Gastroesophageal sphincter (tissue), 4 donors: ENCODE measurements at regions not wholly inside any gene's neighbourhood (a gene's known extent, or its start where the extent isn't known, plus 50 kb on each side); places are given as distances from the start of the nearest gene placed in this dataset.

Experiments used
- ATAC-seq: fragments of 150-250 bp; one replicate; pipeline ENCODE4 v1.9.1; 2016; ENCODE audit warnings: mild to moderate bottlenecking, moderate library complexity
- H3K27ac ChIP-seq, 4 donors: fragments of 200-600 bp; sonication (generic) in 3 of 4; 1 replicate in 3 of 4; 2 replicates in 1 of 4; pipeline ENCODE4 v1.5.1; 2016 to 2019
- H3K27me3 ChIP-seq: fragments of 200-600 bp; sonication (generic); one replicate; pipeline ENCODE4 v1.5.1; 2019
- H3K36me3 ChIP-seq, 2 donors: fragments of 200-600 bp; sonication (generic); one replicate each; pipeline ENCODE4 v1.5.1; 2019; ENCODE audit warnings: control low read depth in 1 of 2
- H3K4me1 ChIP-seq, 3 donors: fragments of 200-600 bp; sonication (generic); 1 replicate in 2 of 3; 2 replicates in 1 of 3; pipeline ENCODE4 v1.5.1; 2016 to 2019; ENCODE audit warnings: control low read depth in 2 of 3
- H3K4me3 ChIP-seq, 2 donors: fragments of 200-600 bp; sonication (generic); one replicate each; pipeline ENCODE4 v1.5.1; 2019; ENCODE audit warnings: mild to moderate bottlenecking in 1 of 2, moderate library complexity in 1 of 2
- H3K9me3 ChIP-seq, 3 donors: fragments of 200-600 bp; sonication (generic); one replicate each; pipeline ENCODE4 v1.5.1; 2017 to 2019; ENCODE audit warnings: control low read depth in 2 of 3
- EP300 ChIP-seq: sonication (generic); formaldehyde crosslinking; IDR thresholded peaks from one replicate; pipeline ENCODE4 v1.6.1; 2017; ENCODE audit warnings: antibody characterized with exemption, mild to moderate bottlenecking
- POLR2A ChIP-seq, 2 donors: fragments of 450-650 bp; IDR thresholded peaks; one replicate each; pipeline ENCODE4 v1.6.1; 2017; ENCODE audit warnings: antibody characterized with exemption in 2 of 2, mild to moderate bottlenecking in 2 of 2, moderate library complexity in 1 of 2
- POLR2AphosphoS5 ChIP-seq: sonication (generic); formaldehyde crosslinking; IDR thresholded peaks from one replicate; pipeline ENCODE4 v1.6.1; 2017; ENCODE audit warnings: antibody characterized with exemption
- WGBS, 2 donors: methylation state at CpG; one replicate each; pipeline ENCODE4 v1.1.5; 2018; ENCODE audit warnings: low coverage in 1 of 2; 5-methylcytosine and 5-hydroxymethylcytosine counted together
- TF ChIP-seq, protein P1 (sequence below), 4 experiments: fragments of 200-600 bp in 2 of 4; fragments of 450-650 bp in 2 of 4; sonication (generic) in 1 of 4; IDR thresholded peaks; one replicate each; pipeline ENCODE4 v1.5.1; 2017 to 2019; ENCODE audit warnings: antibody characterized with exemption in 4 of 4, mild to moderate bottlenecking in 2 of 4, moderate library complexity in 2 of 4

DNA sequence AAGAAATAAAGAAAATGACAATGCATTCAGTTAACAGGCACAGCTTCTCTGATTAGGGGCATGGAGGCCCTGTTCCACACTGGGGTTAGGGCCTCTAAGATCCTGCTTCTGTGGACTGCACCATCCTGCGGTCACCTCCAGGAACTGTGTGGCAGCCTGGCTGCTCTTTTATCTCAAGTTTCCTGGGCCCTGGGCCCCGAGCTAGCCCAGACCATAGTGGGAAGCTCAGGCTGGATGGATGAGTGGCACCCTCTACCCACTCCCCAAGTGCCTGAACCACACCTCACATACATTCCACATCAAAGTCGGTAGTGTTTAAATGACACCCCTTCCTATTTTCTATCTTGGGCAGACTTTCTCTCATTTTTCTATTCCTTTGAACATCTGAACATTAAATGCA lies 461.5 kb upstream of the MKI67 start:
- Histone ChIP-seq H3K27me3 (no peaks in the 10 kb centered on the region), H3K9me3 (no peaks in the 10 kb centered on the region), H3K27ac (no peak overlapping the region), H3K4me1 (no peaks in the 10 kb centered on the region), H3K36me3 (no peaks in the 10 kb centered on the region), H3K4me3 (no peak overlapping the region)
- 91 to 96% methylated on average over 3 of the region's 3 CpGs for WGBS, 2 donors
- ATAC-seq = no peak
- TF ChIP-seq EP300 (no peak), POLR2AphosphoS5 (no peak)

DNA sequence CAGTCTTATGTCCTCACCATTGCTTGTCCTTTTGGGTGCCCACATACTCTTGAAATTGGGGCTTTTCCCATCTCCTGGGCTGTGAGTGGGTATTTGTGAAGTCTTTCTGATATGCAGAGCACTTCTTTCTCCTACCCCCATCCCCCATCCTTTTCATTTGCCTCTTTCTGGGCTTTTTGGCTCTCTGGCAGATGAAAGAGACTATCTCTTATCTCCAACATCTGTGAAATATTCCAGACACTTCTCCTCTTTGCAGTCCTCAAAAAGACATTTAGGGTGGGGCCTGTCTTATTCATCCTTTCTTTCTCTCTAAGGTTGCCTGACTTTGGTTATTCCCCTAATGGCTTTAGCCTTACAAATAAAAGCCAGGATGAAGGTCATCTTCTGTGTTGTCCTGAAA lies 462.2 kb upstream of the MKI67 start:
- ATAC-seq = no peak
- Histone ChIP-seq H3K36me3 (no peaks in the 10 kb centered on the region), H3K27me3 (no peaks in the 10 kb centered on the region), H3K27ac (no peak overlapping the region), H3K4me3 (no peak overlapping the region), H3K9me3 (no peaks in the 10 kb centered on the region), H3K4me1 (no peaks in the 10 kb centered on the region)
- TF ChIP-seq, protein P1, sequence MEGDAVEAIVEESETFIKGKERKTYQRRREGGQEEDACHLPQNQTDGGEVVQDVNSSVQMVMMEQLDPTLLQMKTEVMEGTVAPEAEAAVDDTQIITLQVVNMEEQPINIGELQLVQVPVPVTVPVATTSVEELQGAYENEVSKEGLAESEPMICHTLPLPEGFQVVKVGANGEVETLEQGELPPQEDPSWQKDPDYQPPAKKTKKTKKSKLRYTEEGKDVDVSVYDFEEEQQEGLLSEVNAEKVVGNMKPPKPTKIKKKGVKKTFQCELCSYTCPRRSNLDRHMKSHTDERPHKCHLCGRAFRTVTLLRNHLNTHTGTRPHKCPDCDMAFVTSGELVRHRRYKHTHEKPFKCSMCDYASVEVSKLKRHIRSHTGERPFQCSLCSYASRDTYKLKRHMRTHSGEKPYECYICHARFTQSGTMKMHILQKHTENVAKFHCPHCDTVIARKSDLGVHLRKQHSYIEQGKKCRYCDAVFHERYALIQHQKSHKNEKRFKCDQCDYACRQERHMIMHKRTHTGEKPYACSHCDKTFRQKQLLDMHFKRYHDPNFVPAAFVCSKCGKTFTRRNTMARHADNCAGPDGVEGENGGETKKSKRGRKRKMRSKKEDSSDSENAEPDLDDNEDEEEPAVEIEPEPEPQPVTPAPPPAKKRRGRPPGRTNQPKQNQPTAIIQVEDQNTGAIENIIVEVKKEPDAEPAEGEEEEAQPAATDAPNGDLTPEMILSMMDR (IDR thresholded peaks at IDR 0.05) = no peak
- TF ChIP-seq POLR2AphosphoS5 = no peak
- no peak for TF ChIP-seq EP300
- no peak for TF ChIP-seq POLR2A (IDR thresholded peaks at IDR 0.05)

DNA sequence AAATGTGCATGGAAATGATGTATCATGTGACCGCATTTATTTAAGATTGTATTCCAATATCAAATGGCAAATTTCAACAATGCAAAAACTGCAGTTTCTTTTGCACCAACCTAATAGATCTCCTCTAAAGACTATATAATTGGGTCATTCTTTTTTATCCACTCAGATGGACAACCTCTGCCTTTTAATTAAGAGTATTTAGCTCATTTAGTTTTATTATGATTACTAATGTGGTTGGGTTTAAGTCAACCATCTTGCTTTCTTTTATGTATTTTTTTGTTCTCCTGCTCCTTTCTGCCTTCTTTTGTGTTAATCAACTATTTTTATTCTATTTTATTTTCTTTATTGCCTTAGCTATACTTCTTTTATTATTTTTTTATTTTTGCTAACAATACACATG lies 468.5 kb upstream of the MKI67 start:
- Histone ChIP-seq H3K9me3 (peaks cover 0 to 12% (median 0%) of the 10 kb centered on the region in 3 donors), H3K4me1 (no peaks in the 10 kb centered on the region), H3K27ac (no peak overlapping the region), H3K4me3 (no peak overlapping the region), H3K27me3 (peaks cover 4% of the 10 kb centered on the region), H3K36me3 (no peaks in the 10 kb centered on the region)
- 88 to 100% methylated on average over 1 of the region's 1 CpG for WGBS, 2 donors
- ATAC-seq = no peak
- TF ChIP-seq EP300 = no peak
- no peak for TF ChIP-seq POLR2AphosphoS5
- no peak for TF ChIP-seq POLR2A (IDR thresholded peaks at IDR 0.05)
- TF ChIP-seq, protein P1 (IDR thresholded peaks at IDR 0.05) = no peak

DNA sequence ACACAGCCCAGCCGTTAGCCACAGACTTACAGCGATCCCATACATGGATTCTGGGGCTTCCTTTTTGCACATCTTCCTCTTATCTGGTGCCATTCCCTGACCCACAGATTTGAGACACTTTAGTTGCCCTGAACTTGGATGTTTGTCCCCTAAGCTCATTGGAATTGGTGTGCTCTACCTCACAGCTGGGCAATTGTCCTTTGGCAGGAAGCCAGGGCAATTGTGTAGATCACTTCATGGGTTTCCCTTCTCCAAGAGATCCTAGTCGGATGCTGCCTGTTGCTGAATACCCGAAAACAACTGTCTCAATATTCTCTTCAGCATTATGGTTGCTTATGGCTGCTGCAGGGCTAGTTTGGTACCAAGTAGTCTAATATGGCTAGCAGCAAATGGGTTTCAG lies 470.7 kb upstream of the MKI67 start:
- 82 to 88% methylated on average over 4 of the region's 4 CpGs for WGBS, 2 donors
- TF ChIP-seq POLR2AphosphoS5 (no peak), POLR2A (IDR thresholded peaks at IDR 0.05) (no peak), EP300 (no peak)
- TF ChIP-seq, protein P1 (IDR thresholded peaks at IDR 0.05) = no peak
- Histone ChIP-seq H3K27ac (no peak overlapping the region), H3K9me3 (peaks cover 0 to 12% (median 0%) of the 10 kb centered on the region in 3 donors), H3K4me1 (no peaks in the 10 kb centered on the region), H3K27me3 (peaks cover 4% of the 10 kb centered on the region), H3K4me3 (no peak overlapping the region), H3K36me3 (no peaks in the 10 kb centered on the region)
- no peak for ATAC-seq

DNA sequence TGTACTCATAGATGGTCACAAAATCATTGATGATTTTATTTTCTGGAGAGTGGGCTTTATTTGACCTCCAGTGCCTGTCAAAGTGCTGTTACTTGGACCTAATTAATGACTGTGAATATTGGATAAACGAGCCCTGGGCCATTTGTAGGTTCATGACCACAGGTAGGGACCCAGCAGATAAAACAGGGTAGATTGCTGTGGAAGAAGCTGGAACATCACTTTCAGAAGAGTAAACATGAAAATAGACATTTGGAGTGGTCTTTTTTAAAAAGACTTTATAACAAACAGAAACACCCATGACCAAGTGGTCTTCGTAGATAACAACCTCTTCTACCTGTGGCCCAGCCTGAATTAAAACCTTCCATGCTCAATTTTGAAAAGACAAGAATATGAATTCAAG lies 472.8 kb upstream of the MKI67 start:
- Histone ChIP-seq H3K4me1 (no peaks in the 10 kb centered on the region), H3K27ac (no peak overlapping the region), H3K36me3 (no peaks in the 10 kb centered on the region), H3K27me3 (peaks cover 4% of the 10 kb centered on the region), H3K4me3 (no peak overlapping the region), H3K9me3 (peaks cover 0 to 8% (median 0%) of the 10 kb centered on the region in 3 donors)
- TF ChIP-seq EP300 (no peak), POLR2AphosphoS5 (no peak), POLR2A (IDR thresholded peaks at IDR 0.05) (no peak)
- TF ChIP-seq, protein P1 (IDR thresholded peaks at IDR 0.05) = no peak
- WGBS, 2 donors = 69 to 77% methylated on average over 2 of the region's 2 CpGs
- no peak for ATAC-seq

DNA sequence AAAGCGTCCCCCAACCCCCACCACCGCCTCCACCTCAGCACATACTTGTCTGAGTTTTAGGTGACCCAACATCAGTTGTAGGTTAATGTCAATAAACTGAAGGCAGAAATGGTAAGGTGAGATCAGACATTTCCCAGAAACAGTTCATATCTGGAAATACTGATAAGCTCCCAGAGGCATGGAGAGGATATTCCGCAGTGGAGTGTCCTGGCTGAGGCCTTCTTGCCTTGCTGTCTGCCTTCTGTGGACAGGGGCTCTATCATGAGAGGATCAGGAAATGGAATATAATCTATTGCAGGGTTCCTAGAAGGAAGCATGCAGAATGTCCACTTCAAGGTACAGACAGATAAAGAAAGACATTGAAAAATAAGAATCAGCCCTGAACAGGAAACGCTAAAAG lies 473.3 kb upstream of the MKI67 start:
- TF ChIP-seq POLR2A (IDR thresholded peaks at IDR 0.05) = no peak
- TF ChIP-seq EP300 = no peak
- TF ChIP-seq, protein P1 (IDR thresholded peaks at IDR 0.05) = no peak
- no peak for TF ChIP-seq POLR2AphosphoS5
- Histone ChIP-seq H3K36me3 (no peaks in the 10 kb centered on the region), H3K27ac (no peak overlapping the region), H3K27me3 (peaks cover 4% of the 10 kb centered on the region), H3K4me1 (no peaks in the 10 kb centered on the region), H3K4me3 (no peak overlapping the region), H3K9me3 (peaks cover 0 to 3% (median 0%) of the 10 kb centered on the region in 3 donors)
- 61 to 79% methylated on average over 4 of the region's 4 CpGs for WGBS, 2 donors
- ATAC-seq = no peak
